IPS DF 19.7 (cell line): ENCODE measurements at regions not wholly inside any gene's neighbourhood (a gene's known extent, or its start where the extent isn't known, plus 50 kb on each side); places are given as distances from the start of the nearest gene placed in this dataset.

Experiments
- DNase-seq: peaks from one replicate; pipeline ENCODE4 v3.0.0-alpha.2; 2013; ENCODE audit warnings: low read depth, low spot score

DNA sequence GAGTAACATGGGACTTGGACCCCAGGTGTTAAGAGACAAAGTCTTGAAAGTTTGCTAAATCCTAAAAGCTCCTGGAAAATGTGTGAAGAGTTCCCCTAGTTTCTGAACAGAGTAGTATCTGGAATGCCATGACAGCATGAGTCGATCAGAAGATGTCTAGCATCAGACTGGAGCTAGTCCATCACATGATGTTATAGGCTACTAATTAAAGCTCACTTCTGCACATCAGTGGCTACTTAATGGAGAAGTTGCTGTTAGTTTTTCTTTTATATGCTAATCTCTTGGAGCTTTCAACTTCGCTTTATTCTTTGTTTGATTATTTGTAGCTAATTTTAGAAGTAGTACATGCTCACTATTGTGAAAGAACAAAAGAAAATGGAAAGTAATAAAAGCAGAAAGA lies 471.3 kb upstream of the KLF4 start:
- no peak for DNase-seq

DNA sequence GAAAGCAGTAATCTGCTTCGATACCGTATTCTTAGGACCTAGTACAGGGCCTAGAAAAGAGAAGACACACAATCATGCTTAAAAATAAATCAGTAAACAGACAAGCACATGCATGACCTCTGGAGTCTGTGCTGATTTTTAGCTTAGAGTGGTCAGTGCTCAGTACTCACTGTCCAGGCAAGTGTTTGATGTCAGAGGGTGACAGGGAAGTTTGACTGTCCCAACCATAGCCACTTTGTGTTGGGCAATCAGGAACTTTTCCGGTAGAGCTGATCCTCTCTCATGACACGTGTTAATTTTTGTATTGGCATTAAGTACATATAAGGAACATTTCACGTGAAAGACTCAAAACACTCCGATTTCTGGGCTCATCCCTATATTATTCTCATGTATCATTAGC lies 464.7 kb upstream of the KLF4 start:
- no peak for DNase-seq

DNA sequence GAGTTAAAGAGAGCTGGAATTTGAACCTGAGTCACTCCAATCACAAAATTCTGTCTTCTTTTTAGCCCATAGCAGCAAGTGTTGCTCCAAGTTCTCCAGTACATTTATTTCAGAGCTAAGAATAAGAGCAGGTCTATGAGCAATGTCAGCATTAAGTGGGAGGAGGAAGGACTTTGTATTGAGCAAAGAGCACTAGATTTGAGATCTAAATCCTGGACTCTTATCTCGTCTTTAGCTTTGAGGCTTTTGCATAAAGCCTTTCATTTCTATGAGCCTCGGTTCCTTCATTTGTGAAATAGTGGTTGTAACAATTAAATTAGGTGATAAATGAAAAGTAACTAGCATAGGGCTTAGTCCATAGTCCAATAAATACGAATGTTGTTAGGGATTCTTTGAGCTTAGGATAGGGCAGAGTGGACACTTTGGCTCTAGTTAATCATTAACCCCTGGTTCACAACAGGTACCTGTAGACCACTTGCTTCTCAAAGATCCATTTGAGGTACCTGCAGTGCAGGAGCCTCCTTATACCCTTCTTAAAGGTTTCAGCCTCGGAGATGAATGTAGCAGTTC lies 464.1 kb upstream of the KLF4 start:
- no peak for DNase-seq

DNA sequence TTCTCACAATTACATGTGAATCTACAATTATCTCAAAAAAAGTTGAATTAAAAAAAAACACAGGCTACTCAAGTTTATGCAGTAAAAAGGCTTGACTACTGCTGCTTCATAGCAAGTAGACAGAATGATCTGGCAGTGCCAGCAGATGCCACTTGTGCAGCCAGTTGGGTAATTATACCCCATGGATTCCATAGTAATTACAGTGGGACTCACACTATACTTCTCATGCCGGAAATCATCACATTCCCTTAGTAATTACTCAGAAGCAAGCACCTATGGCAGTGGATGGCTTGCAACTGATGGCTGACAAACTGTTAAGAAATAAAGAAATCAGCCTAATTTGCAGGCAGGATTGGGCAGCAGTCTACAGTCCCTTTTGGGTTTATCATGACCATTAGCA lies 463.2 kb upstream of the KLF4 start:
- DNase-seq, result no peak

DNA sequence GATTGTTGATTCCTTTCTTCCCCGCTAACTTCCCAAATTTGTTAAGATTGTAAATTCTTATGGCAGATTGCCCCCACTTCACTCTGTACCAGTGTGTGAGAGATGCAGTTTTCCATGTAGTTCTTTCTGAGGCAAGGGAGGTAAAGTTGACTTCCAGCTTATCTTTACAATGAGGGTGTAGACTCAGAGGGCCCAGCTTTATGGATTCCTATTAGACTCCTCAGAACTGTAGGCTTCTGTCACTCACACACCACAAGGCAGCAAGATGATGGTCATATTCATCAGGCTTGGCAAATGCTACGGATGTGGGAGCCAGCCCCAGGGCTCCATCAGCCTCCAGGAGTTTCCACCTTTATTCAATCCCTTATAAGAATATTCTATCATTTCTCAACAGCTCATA lies 461.9 kb upstream of the KLF4 start:
- DNase-seq, result no peak

DNA sequence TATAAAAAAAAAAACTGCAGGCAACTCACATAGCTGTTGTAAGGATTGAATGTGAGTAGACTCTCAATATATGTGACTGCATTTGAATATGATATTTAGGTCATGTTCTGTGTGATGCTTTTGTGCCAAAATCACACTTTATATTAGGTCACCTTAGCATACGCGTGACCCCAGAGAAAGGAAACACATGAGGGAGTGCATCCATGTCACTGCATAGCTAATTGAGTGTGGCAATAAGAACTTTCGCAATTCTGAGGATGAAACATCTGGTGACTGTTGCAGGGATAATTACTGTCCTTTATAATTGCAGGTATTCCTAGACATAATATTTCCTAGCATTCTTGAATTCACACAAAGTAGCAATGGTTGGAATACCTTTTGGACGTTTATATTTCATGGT lies 459.5 kb upstream of the KLF4 start:
- no peak for DNase-seq

DNA sequence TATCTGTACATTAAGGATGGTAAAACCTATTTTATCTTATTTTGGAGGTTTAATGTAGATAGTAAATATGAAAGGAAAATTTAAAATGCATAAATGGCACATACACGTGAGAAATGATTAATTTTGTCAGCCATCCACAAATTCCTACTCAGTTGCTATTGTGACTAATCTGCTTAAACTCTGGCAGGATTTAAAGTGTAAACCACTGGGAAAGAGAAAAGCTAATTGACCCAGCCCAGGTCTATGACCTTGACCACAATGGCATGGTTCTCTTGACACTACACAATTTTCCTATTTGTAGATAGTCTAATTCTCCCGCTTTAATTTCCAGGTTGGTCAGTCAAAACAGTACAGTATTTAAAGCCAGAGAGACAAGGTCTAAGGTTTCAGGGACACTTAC lies 459.0 kb upstream of the KLF4 start:
- DNase-seq, result no peak

DNA sequence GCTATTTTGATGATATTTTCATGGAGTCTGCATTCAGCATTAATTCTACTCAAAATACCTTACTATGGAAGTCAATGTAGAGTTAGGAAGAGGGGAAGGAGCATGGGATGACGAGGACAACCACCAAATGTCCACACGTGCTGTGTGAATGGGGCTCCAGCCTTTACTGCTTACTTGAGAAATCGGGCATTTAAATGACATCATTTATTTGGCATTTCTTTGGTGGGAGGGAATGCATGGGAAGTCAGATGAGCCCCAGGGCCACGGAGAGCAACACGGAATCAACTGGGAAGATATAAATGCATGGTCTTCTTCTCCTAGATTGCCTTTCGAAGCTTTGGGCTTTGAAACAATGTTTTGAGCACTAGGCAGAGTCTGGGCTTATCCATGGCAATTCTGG lies 458.5 kb upstream of the KLF4 start:
- DNase-seq, result no peak

DNA sequence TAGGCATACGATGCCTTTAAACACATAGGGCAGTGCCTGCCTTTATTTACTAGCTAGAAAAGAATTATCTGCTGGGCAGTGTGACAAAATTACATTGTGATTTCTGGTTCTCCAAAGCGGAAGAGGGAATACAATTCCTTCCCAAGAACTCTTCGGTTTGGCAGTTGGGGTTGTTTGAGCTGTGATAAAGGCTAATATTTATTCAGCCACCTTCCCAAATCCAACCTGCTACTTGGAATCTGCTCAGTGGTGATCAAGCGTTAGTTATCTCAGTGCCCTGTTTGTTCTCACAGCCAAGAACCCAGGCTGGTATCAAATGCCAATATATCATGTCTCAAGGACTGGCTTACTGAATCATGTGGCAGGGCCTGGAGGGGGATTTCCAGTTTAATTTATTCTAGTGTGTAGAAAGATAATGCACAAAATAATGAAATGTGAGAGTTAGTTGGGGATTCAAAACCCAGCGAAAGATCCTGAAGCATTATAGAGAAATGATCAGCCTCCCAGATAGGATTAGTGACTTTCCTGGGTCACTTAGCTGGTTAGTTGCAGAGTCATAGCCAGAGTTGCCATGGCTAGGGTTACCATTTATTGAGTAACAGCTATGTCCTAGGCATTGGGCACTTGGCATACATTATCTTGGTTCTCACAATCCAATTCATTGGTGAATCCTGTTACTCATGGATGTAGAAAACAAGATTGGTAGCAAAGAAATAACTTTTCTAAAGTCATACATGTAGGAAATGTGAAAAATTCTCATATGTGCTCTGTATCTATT lies 457.0 kb upstream of the KLF4 start:
- no peak for DNase-seq

DNA sequence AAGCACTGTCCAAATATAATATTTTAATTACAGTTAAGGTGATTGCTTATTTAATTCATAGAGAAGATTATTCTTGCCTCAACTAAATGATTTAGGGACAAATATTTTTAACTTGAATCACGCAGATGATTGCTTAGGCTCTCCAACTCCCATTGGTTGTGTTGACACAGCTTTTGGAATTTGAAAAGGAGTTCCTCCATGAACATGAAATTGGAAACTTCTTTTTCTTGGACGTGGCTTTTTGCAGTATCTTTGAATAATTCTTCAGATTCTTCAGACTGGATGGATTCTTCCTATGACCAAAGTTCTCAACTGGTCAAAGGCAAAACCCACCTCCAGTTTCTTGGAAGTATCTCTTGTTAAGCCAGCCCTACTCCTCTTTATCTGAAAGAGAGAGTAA lies 456.4 kb upstream of the KLF4 start:
- no peak for DNase-seq

DNA sequence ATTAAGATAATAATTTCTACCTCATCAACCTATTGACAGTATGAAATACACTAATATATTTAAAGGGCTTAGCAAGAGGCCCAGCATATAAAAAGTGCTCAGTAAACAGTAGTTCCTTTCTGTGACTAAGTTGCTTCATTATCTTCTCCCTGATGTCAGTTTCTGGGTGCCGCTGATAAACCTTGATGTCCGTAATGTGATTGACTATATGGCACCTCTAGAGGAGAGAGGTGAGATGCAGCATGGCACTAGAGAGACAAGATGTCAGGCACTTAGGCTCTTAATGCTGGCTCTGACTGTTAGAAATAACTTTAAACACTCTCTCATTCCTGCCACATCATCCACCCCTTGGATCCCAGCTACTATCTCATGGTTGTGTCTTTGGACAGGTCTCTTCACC lies 455.9 kb upstream of the KLF4 start:
- no peak for DNase-seq

DNA sequence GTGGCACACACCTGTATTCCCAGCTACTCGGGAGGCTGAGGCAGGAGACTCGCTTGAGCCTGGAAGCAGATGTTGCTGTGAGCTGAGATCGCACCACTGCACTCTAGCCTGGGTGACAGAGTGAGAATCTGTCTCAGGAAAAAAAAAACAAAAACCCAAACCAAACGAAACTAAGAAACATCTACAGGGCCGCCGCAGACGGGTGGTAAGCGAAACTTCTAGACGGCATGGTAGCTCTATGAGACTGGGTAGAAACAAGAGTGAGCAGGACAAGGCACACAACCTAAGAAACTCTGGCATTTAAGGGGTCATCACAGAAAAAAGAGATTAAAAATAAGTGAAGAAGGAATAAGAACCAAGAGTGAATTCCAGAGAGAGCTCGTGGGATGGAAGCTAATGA lies 454.8 kb upstream of the KLF4 start:
- no peak for DNase-seq

DNA sequence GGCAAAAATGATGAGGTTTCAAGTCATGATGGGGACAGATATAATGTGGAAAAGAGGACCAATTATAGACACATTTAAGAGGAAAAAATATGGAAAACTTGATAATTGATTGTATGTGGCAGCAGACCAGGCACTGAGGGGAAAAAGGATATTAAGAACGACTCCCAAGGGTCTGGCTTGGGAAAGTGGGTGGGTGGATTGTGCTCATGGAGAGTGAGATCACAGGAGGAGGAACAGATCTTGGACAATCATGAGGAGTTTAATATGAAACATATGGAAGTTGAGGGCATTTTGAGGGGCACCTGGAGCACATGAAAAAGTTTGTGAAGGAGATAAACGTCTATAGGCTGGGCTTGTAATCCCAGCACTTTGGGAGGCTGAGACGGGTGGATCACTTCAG lies 454.3 kb upstream of the KLF4 start:
- no peak for DNase-seq

DNA sequence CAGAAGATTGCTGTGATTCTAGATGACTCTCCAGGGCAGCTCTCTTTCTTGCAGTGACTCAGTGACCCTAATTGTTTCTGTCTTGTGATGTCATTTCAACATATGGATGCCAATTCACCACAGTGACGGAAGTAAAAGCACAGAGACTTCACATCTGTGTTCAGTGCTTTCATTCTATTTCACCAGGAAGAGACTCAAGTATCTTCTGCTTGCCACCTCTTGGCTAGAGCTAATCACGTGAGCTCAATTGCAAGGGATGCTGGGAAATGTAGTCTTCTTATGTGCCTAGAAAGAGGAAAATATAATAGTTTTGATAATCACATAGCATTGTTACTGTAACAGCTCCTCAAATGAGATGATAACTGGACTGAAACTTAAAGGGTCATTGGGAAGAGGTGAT lies 453.3 kb upstream of the KLF4 start:
- DNase-seq, result peak; percentile 9

DNA sequence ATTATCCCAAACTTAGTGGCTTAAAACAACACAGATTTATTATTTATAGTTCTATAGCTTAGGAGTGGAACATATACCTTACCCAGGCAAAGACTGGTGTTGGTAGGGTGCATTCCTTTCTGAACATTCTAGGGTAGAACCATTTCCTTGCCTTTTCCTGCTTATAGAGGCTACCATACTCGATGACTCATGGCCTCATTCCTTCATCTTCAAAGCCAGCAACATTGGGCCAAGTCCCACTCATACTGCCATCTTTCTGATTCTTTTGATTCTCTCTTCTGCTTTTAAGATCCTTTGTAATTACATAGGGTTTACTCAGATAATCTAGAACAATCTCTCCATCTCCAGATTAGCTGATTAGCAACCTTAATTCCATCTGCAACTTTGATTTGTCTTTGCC lies 452.7 kb upstream of the KLF4 start:
- DNase-seq, result no peak

DNA sequence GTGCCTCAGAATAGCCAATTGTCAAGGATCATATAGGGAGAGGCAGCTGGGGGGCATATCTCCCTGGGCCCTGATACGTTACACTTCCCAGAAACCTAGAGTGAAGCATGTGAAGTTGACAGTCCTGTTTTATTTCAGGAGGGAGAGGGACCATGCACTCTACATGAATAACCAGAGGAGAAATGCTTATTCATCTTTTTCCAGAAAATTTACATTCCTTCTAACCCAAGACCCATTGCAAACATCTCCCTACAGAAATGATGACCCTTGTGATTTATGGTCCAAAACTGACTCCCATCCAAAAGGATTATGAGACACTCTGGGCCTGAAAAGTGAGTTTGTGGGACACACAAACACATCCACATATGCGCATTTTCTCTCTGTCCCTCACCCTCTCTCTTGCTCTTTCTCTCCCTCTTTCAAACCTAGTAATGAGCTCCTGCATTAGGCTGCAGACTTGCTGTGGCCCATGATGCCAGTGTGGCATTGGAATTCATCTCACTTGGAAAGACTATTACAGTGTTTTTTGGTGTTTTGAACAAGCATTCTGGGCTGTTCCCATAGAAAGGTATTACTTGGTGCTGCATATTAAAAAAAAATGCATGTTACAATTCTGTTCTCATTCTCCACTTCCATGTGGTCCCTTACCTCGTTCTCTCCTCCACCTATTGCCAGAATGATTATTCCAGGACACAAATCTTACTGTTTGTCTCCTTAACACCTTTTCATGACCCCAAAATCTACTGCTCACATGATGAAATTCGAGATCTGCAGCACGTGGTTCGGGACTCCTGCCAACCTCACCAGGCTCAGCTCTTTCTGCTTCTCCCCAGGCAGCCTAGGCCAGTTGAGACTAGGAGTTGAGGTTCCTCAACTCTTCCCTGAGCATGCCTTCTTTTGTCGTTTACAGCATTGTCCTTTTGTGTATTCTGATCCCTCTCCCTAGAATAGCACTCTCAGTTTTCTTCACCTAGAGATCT lies 451.3 kb upstream of the KLF4 start:
- DNase-seq, result no peak

DNA sequence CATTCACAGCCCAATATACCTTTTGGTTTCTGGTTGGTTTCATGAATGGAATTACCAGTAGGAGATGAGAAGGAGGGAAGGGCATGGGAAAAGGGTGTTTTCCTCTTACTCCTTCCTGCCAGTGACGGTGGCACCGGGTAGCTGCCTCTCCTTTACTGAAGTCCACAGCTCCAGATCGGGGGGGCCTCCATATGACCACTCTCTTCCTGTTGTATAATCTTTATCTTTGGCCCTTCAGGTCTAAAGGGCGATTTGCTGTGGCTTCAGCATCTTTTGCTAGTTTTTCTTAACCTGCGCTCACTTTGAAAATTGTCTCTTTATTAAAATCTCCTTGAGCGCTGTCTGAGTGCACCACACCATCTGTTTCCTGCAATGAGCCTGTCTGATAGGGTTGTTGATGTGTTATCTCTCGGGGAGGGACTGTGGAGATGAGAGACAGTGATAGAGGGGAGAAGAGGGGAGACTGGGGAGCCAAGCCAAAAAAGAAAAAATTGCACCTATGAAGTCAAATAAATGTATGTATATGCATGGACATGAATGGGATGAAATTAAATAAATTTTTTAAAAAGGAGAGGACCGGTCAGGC lies 449.3 kb upstream of the KLF4 start:
- DNase-seq, result no peak

DNA sequence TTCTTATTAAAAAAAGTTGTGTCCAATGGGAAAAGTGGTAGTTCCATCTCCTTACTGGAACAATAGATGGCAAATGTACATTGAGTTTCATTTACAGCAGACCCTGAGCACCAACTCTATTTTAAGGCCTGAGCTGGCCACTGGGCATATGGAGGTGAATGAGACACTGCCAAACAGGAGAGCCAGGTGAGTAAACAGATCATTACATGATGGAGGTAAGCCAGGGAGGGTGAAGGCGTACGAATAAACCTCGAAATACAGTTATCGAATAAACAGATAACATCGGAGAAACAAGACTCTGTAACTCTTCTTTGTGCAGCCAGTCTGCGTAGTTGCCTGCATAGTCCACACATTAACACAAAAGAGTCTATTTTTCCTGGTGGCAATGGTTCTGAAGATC lies 446.4 kb upstream of the KLF4 start:
- no peak for DNase-seq

DNA sequence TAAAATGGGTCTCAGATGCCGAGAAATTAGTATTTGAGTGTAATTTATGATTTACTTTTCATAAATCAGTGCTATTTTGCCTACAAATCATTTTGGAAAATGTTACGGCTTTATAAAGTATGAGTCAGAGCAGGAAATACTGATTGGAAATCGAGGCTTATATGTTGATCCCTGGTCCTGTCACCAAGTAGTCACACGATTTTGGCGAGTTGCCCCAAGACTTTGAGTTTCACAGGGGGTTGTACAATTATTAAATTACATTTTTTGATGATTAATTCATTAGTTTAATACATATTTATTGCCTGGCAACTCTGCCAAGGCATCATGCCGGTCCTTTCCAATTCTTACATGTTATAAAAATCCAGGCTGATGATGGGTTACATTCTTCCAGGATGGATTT lies 443.9 kb upstream of the KLF4 start:
- no peak for DNase-seq

DNA sequence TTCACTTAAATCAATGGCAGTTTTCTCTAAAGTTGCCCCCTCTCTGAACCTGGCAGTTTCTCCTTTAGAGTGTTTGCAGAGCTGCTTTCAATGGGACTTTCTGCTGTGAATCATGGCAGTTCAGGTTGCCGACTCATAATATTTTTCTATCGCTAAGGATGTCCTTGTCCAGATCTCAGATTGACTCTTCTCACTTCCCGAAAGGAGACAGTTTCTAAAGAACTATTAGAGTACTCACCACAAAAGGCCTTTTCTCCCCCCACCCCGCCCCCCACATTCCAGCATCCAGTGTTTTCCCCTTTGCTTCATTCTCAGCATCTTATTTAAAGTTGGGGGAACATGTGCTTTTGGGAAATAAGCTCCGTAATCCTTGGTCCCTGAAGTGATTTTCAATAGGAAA lies 443.5 kb upstream of the KLF4 start:
- DNase-seq, result no peak

DNA sequence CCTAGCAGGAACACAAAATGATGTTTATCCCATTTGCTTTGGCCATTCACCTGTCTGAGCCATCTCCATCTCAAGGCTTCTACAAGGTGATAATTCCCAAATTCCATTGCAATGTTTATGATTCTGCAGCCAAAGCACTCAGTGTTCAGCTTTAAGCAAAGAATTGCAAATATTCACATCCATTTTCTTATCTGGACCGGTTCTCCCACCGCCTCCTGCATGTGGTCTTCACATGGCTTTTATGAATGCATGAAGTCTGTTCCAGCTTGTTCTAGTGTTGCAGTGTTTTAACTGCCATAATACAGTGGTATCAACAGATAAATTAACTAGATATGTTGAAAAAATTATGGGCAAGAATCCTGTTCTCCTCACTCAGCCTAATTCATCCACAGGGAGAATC lies 443.0 kb upstream of the KLF4 start:
- DNase-seq, result no peak

DNA sequence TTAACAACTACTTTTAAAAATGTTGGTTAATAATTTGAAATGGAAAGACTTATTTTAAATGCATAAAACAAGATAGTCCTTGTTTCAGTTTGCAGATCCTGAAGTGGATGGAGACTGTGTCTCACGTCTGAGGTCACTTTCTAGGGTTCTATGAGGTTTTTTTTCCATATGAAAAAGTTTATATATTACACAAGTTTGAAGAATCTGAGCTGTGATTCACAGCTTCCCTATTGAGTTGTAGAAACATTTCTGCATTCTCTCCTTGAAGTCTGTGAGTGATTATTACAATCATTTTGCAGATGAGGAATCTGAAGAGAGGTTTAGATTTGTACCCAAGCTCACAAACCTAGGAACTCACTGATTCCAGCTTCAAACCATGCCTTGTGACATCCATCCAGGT lies 442.5 kb upstream of the KLF4 start:
- no peak for DNase-seq
